H7 (cell line): ENCODE measurements at regions not wholly inside any gene's neighbourhood (a gene's known extent, or its start where the extent isn't known, plus 50 kb on each side); places are given as distances from the start of the nearest gene placed in this dataset.
"Not testable (repeated sequence)": the region's sequence is repeated elsewhere in the genome, so short reads cannot be mapped to it uniquely, and the experiment has no call there.

Experiments used
- DNase-seq: peaks from one replicate; pipeline ENCODE4 v3.0.0; 2012
- H3K27me3 ChIP-seq: 2 replicates; pipeline ENCODE4 v1.6.0; 2011; ENCODE audit warnings: mild to moderate bottlenecking, low read length; ENCODE audit not compliant: control insufficient read depth, insufficient read depth
- H3K36me3 ChIP-seq: replicated peaks from 2 replicates; pipeline ENCODE4 v1.5.1; 2011; ENCODE audit warnings: low read length; ENCODE audit not compliant: control insufficient read depth, insufficient read depth
- H3K4me3 ChIP-seq: 2 replicates; pipeline ENCODE4 v1.5.1; 2011; ENCODE audit warnings: low read depth, mild to moderate bottlenecking, control low read depth, low read length, moderate library complexity; ENCODE audit not compliant: insufficient read depth

- H3K4me3 ChIP-seq = no peak overlapping the region
- no peaks in the 10 kb centered on the region for H3K36me3 ChIP-seq
- no peaks in the 10 kb centered on the region for H3K27me3 ChIP-seq
- no peak for DNase-seq
These were observed 438.9 kb upstream of the ZP4 start for GRCh38 chr1:238329671-238330070.

GRCh38 chr1:238327033-238327432, 436.3 kb upstream of the ZP4 start:
- H3K36me3 ChIP-seq, H3K4me3 ChIP-seq, H3K27me3 ChIP-seq, DNase-seq: not testable (repeated sequence)

- H3K4me3 ChIP-seq, DNase-seq, H3K36me3 ChIP-seq, H3K27me3 ChIP-seq: not testable (repeated sequence)
These were observed 435.8 kb upstream of the ZP4 start for GRCh38 chr1:238326479-238326878.

- H3K4me3 ChIP-seq = no peak overlapping the region
- DNase-seq = no peak
- no peaks in the 10 kb centered on the region for H3K36me3 ChIP-seq
- no peaks in the 10 kb centered on the region for H3K27me3 ChIP-seq
These were observed 433.6 kb upstream of the ZP4 start for GRCh38 chr1:238324211-238324864.

GRCh38 chr1:238323490-238323889, 432.8 kb upstream of the ZP4 start:
- no peak for DNase-seq
- Histone ChIP-seq H3K27me3 (no peaks in the 10 kb centered on the region), H3K36me3 (no peaks in the 10 kb centered on the region), H3K4me3 (no peak overlapping the region)

- H3K4me3 ChIP-seq = no peak overlapping the region
- H3K36me3 ChIP-seq = no peaks in the 10 kb centered on the region
- no peak for DNase-seq
These were observed 429.2 kb upstream of the ZP4 start for GRCh38 chr1:238319957-238320356.

GRCh38 chr1:238318294-238319110, 427.8 kb upstream of the ZP4 start:
- no peak for DNase-seq

More at GRCh38 chr1:238319957-238320356, 429.2 kb upstream of the ZP4 start:
- no peaks in the 10 kb centered on the region for H3K27me3 ChIP-seq

GRCh38 chr1:238312969-238313368, 422.2 kb upstream of the ZP4 start:
- H3K36me3 ChIP-seq = no peaks in the 10 kb centered on the region
- no peaks in the 10 kb centered on the region for H3K27me3 ChIP-seq
- H3K4me3 ChIP-seq = no peak overlapping the region
- DNase-seq = no peak

More at GRCh38 chr1:238318294-238319110, 427.8 kb upstream of the ZP4 start:
- no peaks in the 10 kb centered on the region for H3K36me3 ChIP-seq
- no peaks in the 10 kb centered on the region for H3K27me3 ChIP-seq
- H3K4me3 ChIP-seq = no peak overlapping the region

- no peak for DNase-seq
- no peaks in the 10 kb centered on the region for H3K36me3 ChIP-seq
- no peak overlapping the region for H3K4me3 ChIP-seq
- no peaks in the 10 kb centered on the region for H3K27me3 ChIP-seq
These were observed 415.7 kb upstream of the ZP4 start for GRCh38 chr1:238306411-238306810.

- DNase-seq = no peak
- no peak overlapping the region for H3K4me3 ChIP-seq
- H3K36me3 ChIP-seq = no peaks in the 10 kb centered on the region
- H3K27me3 ChIP-seq = no peaks in the 10 kb centered on the region
These were observed 411.9 kb upstream of the ZP4 start for GRCh38 chr1:238302646-238303045.

- no peak for DNase-seq
- Histone ChIP-seq H3K4me3 (no peak overlapping the region), H3K27me3 (no peaks in the 10 kb centered on the region), H3K36me3 (no peaks in the 10 kb centered on the region)
These were observed 405.6 kb upstream of the ZP4 start for GRCh38 chr1:238296371-238296770.

- DNase-seq = no peak
- H3K27me3 ChIP-seq = no peaks in the 10 kb centered on the region
- no peaks in the 10 kb centered on the region for H3K36me3 ChIP-seq
- no peak overlapping the region for H3K4me3 ChIP-seq
These were observed 402.4 kb upstream of the ZP4 start for GRCh38 chr1:238293075-238293474.

GRCh38 chr1:238281418-238281817, 390.7 kb upstream of the ZP4 start:
- no peak overlapping the region for H3K4me3 ChIP-seq
- no peak for DNase-seq
- no peaks in the 10 kb centered on the region for H3K36me3 ChIP-seq
- no peaks in the 10 kb centered on the region for H3K27me3 ChIP-seq

GRCh38 chr1:238279694-238280380, 389.1 kb upstream of the ZP4 start:
- DNase-seq = no peak
- Histone ChIP-seq H3K36me3 (no peaks in the 10 kb centered on the region), H3K4me3 (no peak overlapping the region), H3K27me3 (no peaks in the 10 kb centered on the region)

GRCh38 chr1:238272145-238272544, 381.4 kb upstream of the ZP4 start:
- DNase-seq = no peak
- no peak overlapping the region for H3K4me3 ChIP-seq
- no peaks in the 10 kb centered on the region for H3K27me3 ChIP-seq
- no peaks in the 10 kb centered on the region for H3K36me3 ChIP-seq
